ENCODE measurements at regions not wholly inside any gene's neighbourhood (a gene's known extent, or its start where the extent isn't known, plus 50 kb on each side); places are given as distances from the start of the nearest gene placed in this dataset.
"Not testable (repeated sequence)": the region's sequence is repeated elsewhere in the genome, so short reads cannot be mapped to it uniquely, and the experiment has no call there.

DNA sequence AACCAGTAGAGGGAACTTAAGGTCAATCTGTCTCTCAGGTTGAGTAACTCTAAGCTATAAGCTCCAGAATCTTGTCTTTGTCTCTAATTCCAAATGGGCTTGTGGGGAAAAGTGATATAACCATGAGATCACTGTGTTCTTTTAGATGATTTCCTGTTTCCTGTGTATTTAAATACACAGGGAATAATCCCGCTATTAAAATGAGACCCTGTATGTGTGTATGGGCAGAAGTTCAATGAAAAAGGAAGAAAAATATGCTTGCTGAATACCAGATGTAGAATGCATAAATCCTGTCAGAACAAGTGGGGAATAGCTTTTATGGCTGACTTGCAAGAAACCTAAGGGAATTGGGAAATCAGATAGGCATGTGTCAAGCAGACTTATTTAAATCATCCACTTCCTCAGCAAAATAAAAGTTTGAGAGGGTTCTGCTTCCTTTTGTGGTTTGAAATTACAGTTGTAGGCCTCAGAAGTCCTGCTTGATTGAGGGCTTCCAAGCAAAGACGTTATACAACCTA, 164.7 kb upstream of the PDE7B start:
- Histone ChIP-seq H3K9ac (ENCODE audit: insufficient read depth, low read depth, low read length) (no peak overlapping the region), H4K20me1 (ENCODE audit: insufficient read depth, low read length) (no peaks in the 10 kb centered on the region), H3K9me3 (ENCODE audit: low read length) (no peaks in the 10 kb centered on the region), H3K79me2 (ENCODE audit: insufficient read depth, low read length) (no peaks in the 10 kb centered on the region), H3K27ac (ENCODE audit: extremely low read length, insufficient read depth, low read length) (no peak overlapping the region), H2AFZ (ENCODE audit: low read length) (no peak overlapping the region), H3K27me3 (ENCODE audit: control insufficient read depth in 1 of 2, insufficient read depth in 2 of 2, low read length in 2 of 2) (no peaks in the 10 kb centered on the region; a peak in 2 of 5 replicates), H3K4me1 (ENCODE audit: insufficient read depth, low read length) (no peaks in the 10 kb centered on the region), H3K4me3 (replicated peaks in 1 of 3; ENCODE audit: insufficient read depth in 1 of 3, low read depth in 2 of 3, low read length in 3 of 3) (no peak overlapping the region), H3K4me2 (ENCODE audit: low read depth, low read length) (no peak overlapping the region), H3K36me3 (replicated peaks in 1 of 2; ENCODE audit: control insufficient read depth in 1 of 2, insufficient read depth in 2 of 2, low read length in 2 of 2) (no peaks in the 10 kb centered on the region)
- ATAC-seq (no peak), DNase-seq (ENCODE audit: low spot score) (no peak), FAIRE-seq (no peak)
- no peak for TF ChIP-seq FOSL1 (CRISPR knock-in tag; IDR thresholded peaks at IDR 0.05; ENCODE audit: borderline replicate concordance)
- no peak for TF ChIP-seq JUNB (CRISPR knock-in tag; IDR thresholded peaks at IDR 0.05; ENCODE audit: borderline replicate concordance)
- no peak for TF ChIP-seq ZNF160 (CRISPR knock-in tag; IDR thresholded peaks at IDR 0.05)
- TF ChIP-seq RELA (CRISPR knock-in tag; IDR thresholded peaks at IDR 0.05) = no peak
- TF ChIP-seq, protein P1, sequence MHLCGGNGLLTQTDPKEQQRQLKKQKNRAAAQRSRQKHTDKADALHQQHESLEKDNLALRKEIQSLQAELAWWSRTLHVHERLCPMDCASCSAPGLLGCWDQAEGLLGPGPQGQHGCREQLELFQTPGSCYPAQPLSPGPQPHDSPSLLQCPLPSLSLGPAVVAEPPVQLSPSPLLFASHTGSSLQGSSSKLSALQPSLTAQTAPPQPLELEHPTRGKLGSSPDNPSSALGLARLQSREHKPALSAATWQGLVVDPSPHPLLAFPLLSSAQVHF (CRISPR knock-in tag; IDR thresholded peaks at IDR 0.05) = no peak
- no peak for TF ChIP-seq ZNF251 (CRISPR knock-in tag; IDR thresholded peaks at IDR 0.05)
- TF ChIP-seq SMAD9 (CRISPR knock-in tag; IDR thresholded peaks at IDR 0.05) = no peak
- TF ChIP-seq THYN1 (CRISPR knock-in tag; IDR thresholded peaks at IDR 0.05; ENCODE audit: borderline replicate concordance, low read depth) = no peak
- TF ChIP-seq CENPT (CRISPR knock-in tag; IDR thresholded peaks at IDR 0.05; ENCODE audit: low read depth) = no peak
- no peak for TF ChIP-seq FOSL2 (CRISPR knock-in tag; IDR thresholded peaks at IDR 0.05)
- TF ChIP-seq SIX1 (CRISPR knock-in tag; IDR thresholded peaks at IDR 0.05; ENCODE audit: borderline replicate concordance) = no peak
- TF ChIP-seq, protein P2, sequence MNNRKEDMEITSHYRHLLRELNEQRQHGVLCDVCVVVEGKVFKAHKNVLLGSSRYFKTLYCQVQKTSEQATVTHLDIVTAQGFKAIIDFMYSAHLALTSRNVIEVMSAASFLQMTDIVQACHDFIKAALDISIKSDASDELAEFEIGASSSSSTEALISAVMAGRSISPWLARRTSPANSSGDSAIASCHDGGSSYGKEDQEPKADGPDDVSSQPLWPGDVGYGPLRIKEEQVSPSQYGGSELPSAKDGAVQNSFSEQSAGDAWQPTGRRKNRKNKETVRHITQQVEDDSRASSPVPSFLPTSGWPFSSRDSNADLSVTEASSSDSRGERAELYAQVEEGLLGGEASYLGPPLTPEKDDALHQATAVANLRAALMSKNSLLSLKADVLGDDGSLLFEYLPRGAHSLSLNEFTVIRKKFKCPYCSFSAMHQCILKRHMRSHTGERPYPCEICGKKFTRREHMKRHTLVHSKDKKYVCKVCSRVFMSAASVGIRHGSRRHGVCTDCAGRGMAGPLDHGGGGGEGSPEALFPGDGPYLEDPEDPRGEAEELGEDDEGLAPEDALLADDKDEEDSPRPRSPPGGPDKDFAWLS (CRISPR knock-in tag; IDR thresholded peaks at IDR 0.05; ENCODE audit: borderline replicate concordance) = no peak
- intact Hi-C loops (cut with micrococcal nuclease; ENCODE audit: unreplicated experiment) = no loop called here
- BruUV-seq (replicated peaks) = no TSS peak
- WGBS (ENCODE audit: low lambda C conversion rate) = 0% methylated on average over 2 of the region's 2 CpGs
- CTCF ChIA-PET (ENCODE audit: low intra/inter-chr PET ratio, low total read pairs) = no interaction called here
- POLR2A ChIA-PET = no interaction called here
- in situ Hi-C loops (cut with HindIII; ENCODE audit: extremely low pct_ligation_motif_present, low pct_unique_long_range_greater_than_20kb) = no loop called here

GRCh38 chr6:135688476-135688875, 163.0 kb upstream of the PDE7B start:
- in situ Hi-C loops (cut with HindIII; ENCODE audit: extremely low pct_ligation_motif_present, low pct_unique_long_range_greater_than_20kb); DNase-seq (ENCODE audit: low spot score); H3K79me2 ChIP-seq (ENCODE audit: insufficient read depth, low read length); H3K4me2 ChIP-seq (ENCODE audit: low read depth, low read length); ATAC-seq; H3K27me3 ChIP-seq (ENCODE audit: control insufficient read depth in 1 of 2, insufficient read depth in 2 of 2, low read length in 2 of 2); H4K20me1 ChIP-seq (ENCODE audit: insufficient read depth, low read length); H3K27ac ChIP-seq (ENCODE audit: extremely low read length, insufficient read depth, low read length); H2AFZ ChIP-seq (ENCODE audit: low read length); BruUV-seq (replicated peaks); FAIRE-seq; H3K4me3 ChIP-seq (replicated peaks in 1 of 3; ENCODE audit: insufficient read depth in 1 of 3, low read depth in 2 of 3, low read length in 3 of 3); H3K9ac ChIP-seq (ENCODE audit: insufficient read depth, low read depth, low read length); H3K9me3 ChIP-seq (ENCODE audit: low read length); CTCF ChIA-PET (ENCODE audit: low intra/inter-chr PET ratio, low total read pairs); intact Hi-C loops (cut with micrococcal nuclease; ENCODE audit: unreplicated experiment); POLR2A ChIA-PET; H3K36me3 ChIP-seq (replicated peaks in 1 of 2; ENCODE audit: control insufficient read depth in 1 of 2, insufficient read depth in 2 of 2, low read length in 2 of 2); H3K4me1 ChIP-seq (ENCODE audit: insufficient read depth, low read length): not testable (repeated sequence)
- WGBS (ENCODE audit: low lambda C conversion rate) = 6% methylated on average over 6 of the region's 6 CpGs

All from HepG2 (cell line).